PC-9 (cell line): ENCODE measurements at regions not wholly inside any gene's neighbourhood (a gene's known extent, or its start where the extent isn't known, plus 50 kb on each side); places are given as distances from the start of the nearest gene placed in this dataset.

Source experiments
- BruUV-seq: library from RNA; stranded (reverse); fragments of 400-500 nt; replicated peaks from 2 replicates; lab custom pipeline; 2021; lab: Mats Ljungman, UMichigan
- CTCF ChIA-PET: fragments of 300-600 bp; sonication (Branson Sonifier 250); formaldehyde crosslinking; loops from one replicate; lab custom pipeline; 2022; ENCODE audit warnings: antibody characterized with exemption; lab: Charles Lee
- POLR2A ChIA-PET: fragments of 300-600 bp; sonication (Branson Sonifier 250); formaldehyde crosslinking; loops from one replicate; lab custom pipeline; 2022; ENCODE audit warnings: antibody characterized with exemption; ENCODE audit not compliant: unreplicated experiment; lab: Charles Lee
- DNase-seq, 2 experiments: peaks; one replicate each; pipeline versions ENCODE4 v3.0.0 to v3.0.0-alpha.2; 2015 to 2022; ENCODE audit warnings: mixed read lengths in 1 of 2
- H2AFZ ChIP-seq: fragments of 200-600 bp; sonication (generic); 2 replicates; pipeline ENCODE4 v1.8.1; 2017; ENCODE audit warnings: antibody characterized with exemption
- H3F3A ChIP-seq: fragments of 200-600 bp; sonication (generic); 2 replicates; pipeline ENCODE4 v1.8.1; 2017; ENCODE audit warnings: antibody characterized with exemption, mild to moderate bottlenecking, low read depth; ENCODE audit not compliant: insufficient read depth
- H3K27ac ChIP-seq: fragments of 200-600 bp; sonication (generic); 2 replicates; pipeline ENCODE4 v1.6.1; 2016; ENCODE audit warnings: mixed run types
- H3K27me3 ChIP-seq: fragments of 200-600 bp; sonication (generic); 2 replicates; pipeline ENCODE4 v1.6.1; 2016; ENCODE audit warnings: low read depth, mixed run types; ENCODE audit not compliant: insufficient read depth
- H3K36me3 ChIP-seq: fragments of 200-600 bp; sonication (generic); 2 replicates; pipeline ENCODE4 v1.6.1; 2016; ENCODE audit warnings: low read depth, mixed run types
- H3K4me1 ChIP-seq: fragments of 200-600 bp; sonication (generic); replicated peaks from 2 replicates; pipeline ENCODE4 v1.6.1; 2016; ENCODE audit warnings: mixed run types; ENCODE audit not compliant: insufficient read depth
- H3K4me2 ChIP-seq: fragments of 200-600 bp; sonication (generic); 2 replicates; pipeline ENCODE4 v1.6.1; 2017; ENCODE audit warnings: mixed run types
- H3K4me3 ChIP-seq: fragments of 200-600 bp; sonication (generic); 2 replicates; pipeline ENCODE4 v1.6.1; 2016; ENCODE audit warnings: mixed run types
- H3K79me2 ChIP-seq: fragments of 200-600 bp; sonication (generic); 2 replicates; pipeline ENCODE4 v1.6.1; 2017; ENCODE audit warnings: low read depth, mixed run types
- H3K9me2 ChIP-seq: fragments of 200-600 bp; sonication (generic); 2 replicates; pipeline ENCODE4 v1.8.1; 2017; ENCODE audit warnings: mild to moderate bottlenecking; ENCODE audit not compliant: insufficient read depth
- H3K9me3 ChIP-seq: fragments of 200-600 bp; sonication (generic); 2 replicates; pipeline ENCODE4 v1.8.1; 2016; ENCODE audit warnings: low read depth; ENCODE audit not compliant: insufficient read depth
- H4K20me1 ChIP-seq: fragments of 200-600 bp; sonication (generic); 2 replicates; pipeline ENCODE4 v1.8.1; 2017; ENCODE audit not compliant: insufficient read depth
- EZH2 ChIP-seq: fragments of 200-600 bp; sonication (generic); IDR thresholded peaks from 2 replicates; pipeline ENCODE4 v1.8.0; 2017; ENCODE audit warnings: antibody characterized with exemption, low read depth
- intact Hi-C: fragments of 100-400 bp; cut with micrococcal nuclease; formaldehyde crosslinking; loops from one replicate; pipeline ENCODE4 v1.10.0; 2022; ENCODE audit not compliant: unreplicated experiment
- TF ChIP-seq, protein P1 (sequence below): fragments of 200-600 bp; sonication (generic); conservative IDR thresholded peaks from 2 replicates; pipeline ENCODE4 v1.6.1; 2017; ENCODE audit warnings: mixed run types, antibody characterized with exemption, mild to moderate bottlenecking, moderate library complexity

- intact Hi-C loops = no loop called here
- no TSS peak for BruUV-seq
- Histone ChIP-seq H3K4me3 (no peak overlapping the region), H3K4me1 (no peaks in the 10 kb centered on the region), H3K36me3 (no peaks in the 10 kb centered on the region), H4K20me1 (no peaks in the 10 kb centered on the region), H2AFZ (no peak overlapping the region), H3K4me2 (no peak overlapping the region), H3K79me2 (no peaks in the 10 kb centered on the region), H3K27me3 (no peaks in the 10 kb centered on the region), H3K27ac (no peak overlapping the region), H3F3A (no peaks in the 10 kb centered on the region), H3K9me2 (no peaks in the 10 kb centered on the region), H3K9me3 (no peaks in the 10 kb centered on the region)
- no peak for DNase-seq
- TF ChIP-seq, protein P1, sequence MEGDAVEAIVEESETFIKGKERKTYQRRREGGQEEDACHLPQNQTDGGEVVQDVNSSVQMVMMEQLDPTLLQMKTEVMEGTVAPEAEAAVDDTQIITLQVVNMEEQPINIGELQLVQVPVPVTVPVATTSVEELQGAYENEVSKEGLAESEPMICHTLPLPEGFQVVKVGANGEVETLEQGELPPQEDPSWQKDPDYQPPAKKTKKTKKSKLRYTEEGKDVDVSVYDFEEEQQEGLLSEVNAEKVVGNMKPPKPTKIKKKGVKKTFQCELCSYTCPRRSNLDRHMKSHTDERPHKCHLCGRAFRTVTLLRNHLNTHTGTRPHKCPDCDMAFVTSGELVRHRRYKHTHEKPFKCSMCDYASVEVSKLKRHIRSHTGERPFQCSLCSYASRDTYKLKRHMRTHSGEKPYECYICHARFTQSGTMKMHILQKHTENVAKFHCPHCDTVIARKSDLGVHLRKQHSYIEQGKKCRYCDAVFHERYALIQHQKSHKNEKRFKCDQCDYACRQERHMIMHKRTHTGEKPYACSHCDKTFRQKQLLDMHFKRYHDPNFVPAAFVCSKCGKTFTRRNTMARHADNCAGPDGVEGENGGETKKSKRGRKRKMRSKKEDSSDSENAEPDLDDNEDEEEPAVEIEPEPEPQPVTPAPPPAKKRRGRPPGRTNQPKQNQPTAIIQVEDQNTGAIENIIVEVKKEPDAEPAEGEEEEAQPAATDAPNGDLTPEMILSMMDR = no peak
- TF ChIP-seq EZH2 = no peak
- ChIA-PET POLR2A (no interaction called here), CTCF (no interaction called here)
Measured at GRCh38 chr4:130559268-130559667, 1463.3 kb downstream of the C4orf33 start.

DNA sequence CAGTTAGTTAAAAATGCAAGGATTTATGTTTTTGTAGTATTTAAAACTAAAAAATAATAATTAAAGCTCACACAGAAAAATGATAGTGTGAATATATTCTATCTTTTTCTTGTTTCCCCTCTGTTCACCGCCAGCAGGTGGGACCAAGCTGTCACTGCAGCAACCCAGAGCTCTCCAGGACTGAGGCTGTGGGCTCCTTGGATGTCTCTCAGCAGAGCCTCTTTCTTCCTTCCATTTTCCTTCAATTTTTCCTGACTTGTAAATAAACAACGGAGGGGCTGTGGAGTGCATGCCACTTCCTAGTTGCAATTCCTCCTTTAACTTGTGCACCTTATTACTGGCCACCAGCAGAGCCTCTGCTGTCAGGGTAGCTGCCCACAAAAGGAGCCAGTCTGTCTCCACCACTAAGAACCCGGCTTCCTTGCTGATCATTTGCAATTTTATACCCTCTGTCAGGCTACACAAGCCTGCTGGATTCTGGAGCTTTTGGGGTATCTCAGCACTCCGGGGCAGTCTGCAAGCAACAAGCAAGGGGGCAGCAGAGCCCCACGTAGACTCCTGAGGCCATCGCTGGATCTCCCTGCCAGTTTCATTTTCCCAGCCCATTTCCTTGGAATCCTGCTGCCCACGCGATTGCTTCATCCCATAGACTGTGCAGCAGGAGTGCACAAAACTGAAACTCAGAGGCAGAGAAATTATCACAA is 1467.4 kb downstream of the C4orf33 start:
- no peaks in the 10 kb centered on the region for H4K20me1 ChIP-seq
- DNase-seq = peak in 1 of 2 experiments; percentile 45
- peak overlapping the region; percentile 53 for H3K4me2 ChIP-seq
- H3K79me2 ChIP-seq = no peaks in the 10 kb centered on the region
- H3K9me2 ChIP-seq = no peaks in the 10 kb centered on the region
- no peaks in the 10 kb centered on the region for H3K36me3 ChIP-seq
- ChIA-PET CTCF (interaction anchor here (0.6 kb wide), 1 partner anchor 1782 kb away, joined by 3 read pairs; no protein-coding TSS in a partner anchor), POLR2A (no interaction called here)
- peak overlapping the region; percentile 31; the same call in 1 of the 2 replicates for H3K4me3 ChIP-seq
- intact Hi-C loops = loop anchor here (10.0 kb wide), 1 partner anchor 241 kb away; no protein-coding TSS in a partner anchor
- no TSS peak for BruUV-seq
- H3K4me1 ChIP-seq = no peaks in the 10 kb centered on the region
- H3K27ac ChIP-seq = no peak overlapping the region
- TF ChIP-seq, protein P1 = 0 out of 2 replicates have a peak, but pooled peaks have one; percentile 15
- TF ChIP-seq EZH2 = no peak
- no peaks in the 10 kb centered on the region for H3K9me3 ChIP-seq
- peak overlapping the region; percentile 55; the same call in 1 of the 2 replicates for H2AFZ ChIP-seq
- no peaks in the 10 kb centered on the region for H3F3A ChIP-seq
- no peaks in the 10 kb centered on the region for H3K27me3 ChIP-seq

GRCh38 chr4:130563889-130564418 is 1468.0 kb downstream of the C4orf33 start:
- DNase-seq = no peak
- H3K27ac ChIP-seq = no peak overlapping the region
- no peaks in the 10 kb centered on the region for H3F3A ChIP-seq
- no peak for TF ChIP-seq EZH2
- TF ChIP-seq, protein P1 = no peak
- intact Hi-C loops = loop anchor here (10.0 kb wide), 1 partner anchor 241 kb away; no protein-coding TSS in a partner anchor
- ChIA-PET CTCF (no interaction called here), POLR2A (no interaction called here)
- H3K4me2 ChIP-seq = peak overlapping the region; percentile 53
- H2AFZ ChIP-seq = peak overlapping the region; percentile 55; the same call in 1 of the 2 replicates
- no peaks in the 10 kb centered on the region for H3K9me2 ChIP-seq
- no TSS peak for BruUV-seq
- H3K9me3 ChIP-seq = no peaks in the 10 kb centered on the region
- H3K4me1 ChIP-seq = no peaks in the 10 kb centered on the region
- H3K4me3 ChIP-seq = peak overlapping the region; percentile 31; the same call in 1 of the 2 replicates
- H4K20me1 ChIP-seq = no peaks in the 10 kb centered on the region
- no peaks in the 10 kb centered on the region for H3K79me2 ChIP-seq
- no peaks in the 10 kb centered on the region for H3K27me3 ChIP-seq
- no peaks in the 10 kb centered on the region for H3K36me3 ChIP-seq
